Osteocyte (in vitro differentiated cells): ENCODE measurements at regions not wholly inside any gene's neighbourhood (a gene's known extent, or its start where the extent isn't known, plus 50 kb on each side); places are given as distances from the start of the nearest gene placed in this dataset.

Experiments used
- DNase-seq: peaks from one replicate; pipeline ENCODE4 v3.0.0; 2021; ENCODE audit warnings: mixed read lengths; ENCODE audit not compliant: unreplicated experiment; ENCODE audit errors: extremely low spot score
- H3K27ac Mint-ChIP-seq: one replicate; pipeline ENCODE4 v1.8.0; 2021; ENCODE audit warnings: mild to moderate bottlenecking, mixed read lengths; ENCODE audit not compliant: unreplicated experiment
- H3K27me3 Mint-ChIP-seq: one replicate; pipeline ENCODE4 v1.8.0; 2021; ENCODE audit warnings: mixed read lengths; ENCODE audit not compliant: unreplicated experiment
- H3K36me3 Mint-ChIP-seq: one replicate; pipeline ENCODE4 v1.8.0; 2021; ENCODE audit warnings: mixed read lengths; ENCODE audit not compliant: unreplicated experiment
- H3K4me1 Mint-ChIP-seq: one replicate; pipeline ENCODE4 v1.8.0; 2021; ENCODE audit warnings: mixed read lengths; ENCODE audit not compliant: unreplicated experiment
- H3K4me3 Mint-ChIP-seq: one replicate; pipeline ENCODE4 v1.8.0; 2021; ENCODE audit warnings: mild to moderate bottlenecking, moderate library complexity, mixed read lengths; ENCODE audit not compliant: unreplicated experiment
- H3K9me3 Mint-ChIP-seq: one replicate; pipeline ENCODE4 v1.8.0; 2021; ENCODE audit warnings: mixed read lengths; ENCODE audit not compliant: unreplicated experiment
- TF ChIP-seq, protein P1 (sequence below): fragments of 200-600 bp; sonication (generic); IDR thresholded peaks from 2 replicates; pipeline ENCODE4 v1.5.0; 2021; ENCODE audit warnings: antibody characterized with exemption, mild to moderate bottlenecking, moderate library complexity

DNA sequence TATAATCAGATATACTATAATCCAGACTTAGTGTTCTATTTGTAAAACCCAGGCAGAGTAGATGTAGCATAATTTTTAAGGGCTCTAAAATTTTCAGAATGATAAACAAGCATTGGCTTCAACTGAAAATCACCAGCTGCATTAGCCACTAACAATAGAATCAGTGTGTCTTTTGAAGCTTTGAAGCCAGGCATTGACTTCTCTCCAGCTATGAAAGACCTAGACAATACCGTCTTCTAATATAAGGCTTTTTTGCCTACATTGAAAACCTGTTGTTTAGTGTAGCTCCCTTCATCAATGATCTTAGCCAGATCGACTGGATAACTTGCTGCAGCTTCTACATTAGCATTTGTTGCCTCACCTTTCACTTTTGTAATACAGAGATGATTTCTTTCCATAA is 1877.3 kb upstream of the ACO1 start:
- Mint-ChIP-seq H3K4me3 (no peak overlapping the region), H3K36me3 (no peaks in the 10 kb centered on the region), H3K27me3 (no peaks in the 10 kb centered on the region), H3K9me3 (no peaks in the 10 kb centered on the region), H3K27ac (no peak overlapping the region), H3K4me1 (no peaks in the 10 kb centered on the region)
- TF ChIP-seq, protein P1, sequence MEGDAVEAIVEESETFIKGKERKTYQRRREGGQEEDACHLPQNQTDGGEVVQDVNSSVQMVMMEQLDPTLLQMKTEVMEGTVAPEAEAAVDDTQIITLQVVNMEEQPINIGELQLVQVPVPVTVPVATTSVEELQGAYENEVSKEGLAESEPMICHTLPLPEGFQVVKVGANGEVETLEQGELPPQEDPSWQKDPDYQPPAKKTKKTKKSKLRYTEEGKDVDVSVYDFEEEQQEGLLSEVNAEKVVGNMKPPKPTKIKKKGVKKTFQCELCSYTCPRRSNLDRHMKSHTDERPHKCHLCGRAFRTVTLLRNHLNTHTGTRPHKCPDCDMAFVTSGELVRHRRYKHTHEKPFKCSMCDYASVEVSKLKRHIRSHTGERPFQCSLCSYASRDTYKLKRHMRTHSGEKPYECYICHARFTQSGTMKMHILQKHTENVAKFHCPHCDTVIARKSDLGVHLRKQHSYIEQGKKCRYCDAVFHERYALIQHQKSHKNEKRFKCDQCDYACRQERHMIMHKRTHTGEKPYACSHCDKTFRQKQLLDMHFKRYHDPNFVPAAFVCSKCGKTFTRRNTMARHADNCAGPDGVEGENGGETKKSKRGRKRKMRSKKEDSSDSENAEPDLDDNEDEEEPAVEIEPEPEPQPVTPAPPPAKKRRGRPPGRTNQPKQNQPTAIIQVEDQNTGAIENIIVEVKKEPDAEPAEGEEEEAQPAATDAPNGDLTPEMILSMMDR, result no peak
- DNase-seq, result no peak

DNA sequence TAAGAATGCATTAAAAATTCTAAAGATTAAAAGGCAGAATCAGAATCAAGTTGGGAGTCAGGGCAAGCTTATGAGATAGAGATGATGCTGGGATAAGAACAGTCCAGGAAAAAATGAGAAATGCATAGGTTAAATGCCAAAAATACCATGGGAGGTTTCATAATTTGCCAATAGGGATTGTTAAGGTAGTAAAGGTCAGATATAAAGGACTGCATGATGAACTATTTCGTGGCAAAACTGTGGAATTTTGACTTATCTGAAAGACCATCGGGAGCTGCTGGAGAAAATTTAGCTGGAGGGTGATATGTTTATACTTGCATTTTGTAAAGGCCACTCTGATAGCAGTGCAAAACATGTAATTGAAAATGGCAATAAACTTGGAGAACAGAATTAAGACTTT is 1872.8 kb upstream of the ACO1 start:
- Mint-ChIP-seq H3K27ac (no peak overlapping the region), H3K4me3 (no peak overlapping the region), H3K4me1 (no peaks in the 10 kb centered on the region), H3K36me3 (no peaks in the 10 kb centered on the region), H3K9me3 (peaks cover 7% of the 10 kb centered on the region), H3K27me3 (no peaks in the 10 kb centered on the region)
- DNase-seq, result no peak
- TF ChIP-seq, protein P1, result no peak

DNA sequence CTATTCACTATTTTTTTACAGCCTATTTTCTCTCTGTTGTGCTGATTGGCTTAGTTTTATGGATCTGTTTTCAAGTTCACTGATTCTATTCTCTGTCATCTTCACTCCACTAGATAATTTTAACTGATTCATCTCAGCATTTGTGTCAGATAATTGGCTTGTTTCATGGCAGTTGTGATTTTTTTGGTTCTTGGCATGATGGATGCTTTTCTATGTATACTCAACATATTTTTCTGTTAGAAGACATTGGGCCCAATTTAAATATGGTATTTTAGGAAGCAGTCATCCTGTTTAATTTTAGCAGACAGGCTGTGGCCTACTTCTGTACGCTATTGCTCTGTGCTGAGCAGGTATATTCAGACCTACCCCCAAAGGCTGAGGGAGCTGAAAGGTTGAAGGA is 1865.3 kb upstream of the ACO1 start:
- Mint-ChIP-seq H3K27ac (no peak overlapping the region), H3K4me3 (no peak overlapping the region), H3K36me3 (no peaks in the 10 kb centered on the region), H3K9me3 (peaks cover 10% of the 10 kb centered on the region), H3K4me1 (no peaks in the 10 kb centered on the region), H3K27me3 (no peaks in the 10 kb centered on the region)
- TF ChIP-seq, protein P1, result no peak
- no peak for DNase-seq

DNA sequence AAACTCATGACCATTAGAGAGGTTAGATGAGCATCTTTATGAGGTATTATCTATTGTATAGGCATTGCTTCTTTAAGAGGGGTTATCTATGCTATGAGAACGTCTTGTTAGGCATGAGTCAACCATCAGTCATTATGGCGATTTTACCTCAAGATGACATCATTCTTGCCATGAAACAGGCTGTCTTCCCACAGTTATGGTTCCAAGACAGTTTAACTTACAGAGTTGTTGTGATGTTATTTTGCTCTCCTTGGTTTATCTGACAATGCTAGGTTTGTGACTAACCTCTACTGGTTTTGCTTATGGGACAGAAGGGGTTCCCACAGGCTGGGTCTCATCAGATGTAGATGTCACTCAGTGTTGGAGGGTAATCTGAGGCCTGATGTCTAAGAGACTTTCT is 1864.7 kb upstream of the ACO1 start:
- no peak for DNase-seq
- peaks cover 10% of the 10 kb centered on the region for H3K9me3 Mint-ChIP-seq
- H3K4me1 Mint-ChIP-seq, result no peaks in the 10 kb centered on the region
- no peak overlapping the region for H3K27ac Mint-ChIP-seq
- H3K4me3 Mint-ChIP-seq, result no peak overlapping the region
- H3K36me3 Mint-ChIP-seq, result no peaks in the 10 kb centered on the region
- H3K27me3 Mint-ChIP-seq, result no peaks in the 10 kb centered on the region
- TF ChIP-seq, protein P1, result no peak

DNA sequence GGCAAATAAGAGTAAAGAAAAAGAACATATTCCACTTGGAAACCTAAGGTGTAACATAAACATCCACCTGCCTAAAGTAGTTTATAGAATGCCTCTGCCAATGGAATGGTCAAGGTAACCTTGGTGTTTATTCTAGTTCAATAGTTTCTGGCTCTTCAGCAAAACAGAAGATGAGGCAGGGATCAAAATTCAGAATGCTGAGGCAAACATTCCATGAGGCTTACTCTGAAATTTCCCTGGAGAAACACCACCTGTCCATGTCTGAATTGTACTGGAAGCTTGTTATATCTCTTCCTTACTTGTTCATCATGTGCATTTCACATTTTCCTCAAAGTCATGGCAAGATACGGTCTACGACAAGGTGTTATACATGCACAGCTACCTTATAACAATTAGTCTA is 1862.4 kb upstream of the ACO1 start:
- H3K9me3 Mint-ChIP-seq, result peaks cover 6% of the 10 kb centered on the region
- H3K4me1 Mint-ChIP-seq, result no peaks in the 10 kb centered on the region
- no peak overlapping the region for H3K4me3 Mint-ChIP-seq
- H3K27me3 Mint-ChIP-seq, result no peaks in the 10 kb centered on the region
- no peak overlapping the region for H3K27ac Mint-ChIP-seq
- no peak for DNase-seq
- H3K36me3 Mint-ChIP-seq, result no peaks in the 10 kb centered on the region
- TF ChIP-seq, protein P1, result no peak
